MM.1S (cell line): ENCODE measurements at regions not wholly inside any gene's neighbourhood (a gene's known extent, or its start where the extent isn't known, plus 50 kb on each side); places are given as distances from the start of the nearest gene placed in this dataset.

Experiments used
- EZH2 ChIP-seq: fragments of 300-600 bp; sonication (generic); optimal IDR thresholded peaks from 2 replicates; pipeline ENCODE3; 2017; ENCODE audit warnings: low read depth, mild to moderate bottlenecking, antibody characterized with exemption, low read length, mixed read lengths
- EZH2phosphoT487 ChIP-seq: fragments of 300-600 bp; sonication (generic); IDR thresholded peaks from 2 replicates; pipeline ENCODE4 v1.6.1; 2018; ENCODE audit warnings: antibody characterized with exemption, low read length
- TF ChIP-seq, protein P1 (sequence below): fragments of 300-600 bp; sonication (generic); IDR thresholded peaks from 2 replicates; pipeline ENCODE4 v1.5.1; 2016; ENCODE audit warnings: antibody characterized with exemption, low read length, mixed read lengths

DNA sequence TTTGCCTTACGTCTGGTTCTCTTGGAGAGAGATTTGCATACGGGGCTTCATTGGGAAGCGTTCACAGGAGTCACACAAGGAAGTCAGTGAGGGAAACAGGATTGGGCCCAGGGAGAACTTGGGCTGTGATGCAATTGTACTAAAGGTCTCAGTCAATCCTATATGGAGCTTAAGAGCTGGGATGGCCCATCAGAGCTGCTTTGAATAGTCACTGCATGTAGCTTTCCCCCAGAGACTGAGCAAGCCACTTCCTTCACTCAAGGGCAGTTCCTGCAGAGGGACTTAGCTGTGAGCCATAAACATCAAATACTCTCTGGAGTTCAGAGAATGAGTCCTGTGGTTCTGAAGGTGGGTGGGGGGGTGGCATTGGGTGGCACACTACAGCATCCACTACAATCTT, 605.4 kb downstream of the MED13L start:
- TF ChIP-seq EZH2 = no peak
- TF ChIP-seq, protein P1, sequence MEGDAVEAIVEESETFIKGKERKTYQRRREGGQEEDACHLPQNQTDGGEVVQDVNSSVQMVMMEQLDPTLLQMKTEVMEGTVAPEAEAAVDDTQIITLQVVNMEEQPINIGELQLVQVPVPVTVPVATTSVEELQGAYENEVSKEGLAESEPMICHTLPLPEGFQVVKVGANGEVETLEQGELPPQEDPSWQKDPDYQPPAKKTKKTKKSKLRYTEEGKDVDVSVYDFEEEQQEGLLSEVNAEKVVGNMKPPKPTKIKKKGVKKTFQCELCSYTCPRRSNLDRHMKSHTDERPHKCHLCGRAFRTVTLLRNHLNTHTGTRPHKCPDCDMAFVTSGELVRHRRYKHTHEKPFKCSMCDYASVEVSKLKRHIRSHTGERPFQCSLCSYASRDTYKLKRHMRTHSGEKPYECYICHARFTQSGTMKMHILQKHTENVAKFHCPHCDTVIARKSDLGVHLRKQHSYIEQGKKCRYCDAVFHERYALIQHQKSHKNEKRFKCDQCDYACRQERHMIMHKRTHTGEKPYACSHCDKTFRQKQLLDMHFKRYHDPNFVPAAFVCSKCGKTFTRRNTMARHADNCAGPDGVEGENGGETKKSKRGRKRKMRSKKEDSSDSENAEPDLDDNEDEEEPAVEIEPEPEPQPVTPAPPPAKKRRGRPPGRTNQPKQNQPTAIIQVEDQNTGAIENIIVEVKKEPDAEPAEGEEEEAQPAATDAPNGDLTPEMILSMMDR = no peak
- no peak for TF ChIP-seq EZH2phosphoT487
